ENCODE measurements at regions not wholly inside any gene's neighbourhood (a gene's known extent, or its start where the extent isn't known, plus 50 kb on each side); places are given as distances from the start of the nearest gene placed in this dataset.

GRCh38 chr4:31052519-31052918, 332.4 kb downstream of the PCDH7 start:
- H3K9me3 ChIP-seq (ENCODE audit: control insufficient read depth, low read length), result no peaks in the 10 kb centered on the region
- no peaks in the 10 kb centered on the region for H3K36me3 ChIP-seq (ENCODE audit: control insufficient read depth, insufficient read depth, low read length)
- no peak overlapping the region for H3K27ac ChIP-seq (ENCODE audit: low read depth, low read length, severe bottlenecking)
- no peak overlapping the region for H3K4me3 ChIP-seq (ENCODE audit: extremely low read depth, insufficient read depth, low read length, poor library complexity, severe bottlenecking)
- no peaks in the 10 kb centered on the region for H3K4me1 ChIP-seq (ENCODE audit: control insufficient read depth, insufficient read depth, low read length, poor library complexity, severe bottlenecking)
- WGBS, 2 experiments (ENCODE audit: insufficient coverage in 2 of 2), result no CpG with 5 or more reads among the region's 1 CpG

DNA sequence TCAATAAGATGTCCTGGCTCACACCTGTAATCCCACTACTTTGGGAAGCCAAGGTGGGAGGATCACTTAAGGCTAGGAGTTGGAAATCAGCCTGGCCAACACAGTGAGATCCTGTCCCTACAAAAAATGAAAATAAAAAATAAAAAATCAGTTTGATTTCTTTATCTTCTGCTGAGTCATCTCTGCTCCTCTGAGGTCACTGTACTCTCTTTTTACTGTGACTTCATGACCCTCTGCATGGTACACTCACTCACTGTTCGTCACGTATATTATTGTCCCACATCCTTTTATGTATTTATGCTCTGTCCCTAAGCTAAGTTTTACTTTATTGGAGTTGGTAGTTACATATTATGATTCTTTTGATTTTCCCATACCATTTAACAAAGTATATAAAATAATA, 333.3 kb downstream of the PCDH7 start:
- no CpG with 5 or more reads among the region's 2 CpGs for WGBS, 2 experiments (ENCODE audit: insufficient coverage in 2 of 2)
- no peaks in the 10 kb centered on the region for H3K9me3 ChIP-seq (ENCODE audit: control insufficient read depth, low read length)
- H3K4me3 ChIP-seq (ENCODE audit: extremely low read depth, insufficient read depth, low read length, poor library complexity, severe bottlenecking), result no peak overlapping the region
- H3K27ac ChIP-seq (ENCODE audit: low read depth, low read length, severe bottlenecking), result no peak overlapping the region
- no peaks in the 10 kb centered on the region for H3K36me3 ChIP-seq (ENCODE audit: control insufficient read depth, insufficient read depth, low read length)
- H3K4me1 ChIP-seq (ENCODE audit: control insufficient read depth, insufficient read depth, low read length, poor library complexity, severe bottlenecking), result no peaks in the 10 kb centered on the region

DNA sequence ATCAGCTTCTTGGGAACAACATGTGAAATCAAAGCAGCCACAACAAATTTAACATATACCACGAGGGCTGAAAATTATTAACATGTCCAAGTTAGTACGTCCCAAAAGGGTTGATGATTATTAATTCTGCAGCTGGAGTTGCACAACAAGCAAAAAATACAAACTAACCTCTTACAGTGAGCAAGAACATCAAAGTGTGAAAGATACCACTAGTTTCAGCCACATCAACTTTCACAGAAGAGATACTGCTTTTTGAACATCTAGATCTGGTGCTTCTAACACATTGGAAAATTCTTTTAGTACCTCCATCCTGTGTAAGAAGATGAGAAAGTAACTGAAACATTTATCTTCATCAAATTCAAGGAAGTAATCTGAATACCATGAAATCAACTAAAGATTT, 334.1 kb downstream of the PCDH7 start:
- no peak overlapping the region for H3K27ac ChIP-seq (ENCODE audit: low read depth, low read length, severe bottlenecking)
- 83 to 100% methylated on average over 1 of the region's 2 CpGs for WGBS, 2 experiments (ENCODE audit: insufficient coverage in 2 of 2)
- no peak overlapping the region for H3K4me3 ChIP-seq (ENCODE audit: extremely low read depth, insufficient read depth, low read length, poor library complexity, severe bottlenecking)
- H3K4me1 ChIP-seq (ENCODE audit: control insufficient read depth, insufficient read depth, low read length, poor library complexity, severe bottlenecking), result no peaks in the 10 kb centered on the region
- no peaks in the 10 kb centered on the region for H3K36me3 ChIP-seq (ENCODE audit: control insufficient read depth, insufficient read depth, low read length)
- no peaks in the 10 kb centered on the region for H3K9me3 ChIP-seq (ENCODE audit: control insufficient read depth, low read length)

DNA sequence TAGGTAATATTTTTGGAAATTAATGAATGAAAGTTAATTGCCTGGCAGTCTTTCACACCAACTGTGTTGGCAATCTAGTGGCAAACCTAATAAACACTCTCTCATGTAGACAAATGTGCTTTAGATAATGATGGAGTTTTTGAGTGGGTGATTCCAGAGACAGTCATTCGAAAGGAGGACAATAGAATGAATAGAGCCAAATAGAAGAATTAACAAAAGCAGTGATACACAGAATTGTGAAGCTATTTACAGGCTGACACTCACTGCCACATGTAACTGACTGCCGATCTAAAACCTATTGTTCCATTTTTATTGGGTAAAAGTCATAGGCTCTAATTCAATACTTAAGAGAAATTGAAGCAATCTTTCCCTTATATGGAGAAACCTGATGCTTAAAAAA, 338.5 kb downstream of the PCDH7 start:
- Histone ChIP-seq H3K4me1 (ENCODE audit: control insufficient read depth, insufficient read depth, low read length, poor library complexity, severe bottlenecking) (no peaks in the 10 kb centered on the region), H3K27ac (ENCODE audit: low read depth, low read length, severe bottlenecking) (no peak overlapping the region), H3K9me3 (ENCODE audit: control insufficient read depth, low read length) (no peaks in the 10 kb centered on the region), H3K36me3 (ENCODE audit: control insufficient read depth, insufficient read depth, low read length) (no peaks in the 10 kb centered on the region), H3K4me3 (ENCODE audit: extremely low read depth, insufficient read depth, low read length, poor library complexity, severe bottlenecking) (no peak overlapping the region)
- WGBS, 2 experiments (ENCODE audit: insufficient coverage in 2 of 2), result no CpG with 5 or more reads among the region's 2 CpGs

GRCh38 chr4:31059753-31060522, 339.8 kb downstream of the PCDH7 start:
- Histone ChIP-seq H3K9me3 (ENCODE audit: control insufficient read depth, low read length) (no peaks in the 10 kb centered on the region), H3K4me3 (ENCODE audit: extremely low read depth, insufficient read depth, low read length, poor library complexity, severe bottlenecking) (no peak overlapping the region), H3K4me1 (ENCODE audit: control insufficient read depth, insufficient read depth, low read length, poor library complexity, severe bottlenecking) (no peaks in the 10 kb centered on the region), H3K27ac (ENCODE audit: low read depth, low read length, severe bottlenecking) (no peak overlapping the region), H3K36me3 (ENCODE audit: control insufficient read depth, insufficient read depth, low read length) (no peaks in the 10 kb centered on the region)
- no CpG with 5 or more reads among the region's 2 CpGs for WGBS, 2 experiments (ENCODE audit: insufficient coverage in 2 of 2)

DNA sequence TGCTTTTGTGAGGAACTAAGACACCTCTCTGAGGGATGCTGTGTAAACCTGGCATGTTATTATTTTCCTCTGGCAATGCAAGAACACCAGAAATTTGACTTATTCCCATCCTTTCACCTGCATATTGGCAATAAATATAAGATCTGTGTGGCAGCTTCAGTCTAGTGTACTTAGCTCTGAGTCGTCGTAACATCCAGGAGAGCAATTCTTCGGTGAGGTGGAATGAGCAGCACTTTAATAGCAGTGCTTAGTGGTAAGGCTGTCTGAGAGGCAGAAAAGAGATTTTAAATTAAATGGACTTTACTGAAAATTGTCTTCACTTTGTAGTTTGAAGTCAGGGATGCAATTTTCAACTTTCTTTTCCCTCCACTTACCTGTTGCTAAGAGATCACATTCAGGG, 344.9 kb downstream of the PCDH7 start:
- H3K4me1 ChIP-seq (ENCODE audit: control insufficient read depth, insufficient read depth, low read length, poor library complexity, severe bottlenecking), result no peaks in the 10 kb centered on the region
- H3K27ac ChIP-seq (ENCODE audit: low read depth, low read length, severe bottlenecking), result no peak overlapping the region
- no peak overlapping the region for H3K4me3 ChIP-seq (ENCODE audit: extremely low read depth, insufficient read depth, low read length, poor library complexity, severe bottlenecking)
- no peaks in the 10 kb centered on the region for H3K9me3 ChIP-seq (ENCODE audit: control insufficient read depth, low read length)
- H3K36me3 ChIP-seq (ENCODE audit: control insufficient read depth, insufficient read depth, low read length), result no peaks in the 10 kb centered on the region
- 94 to 100% methylated on average over 3 of the region's 3 CpGs for WGBS, 2 experiments (ENCODE audit: insufficient coverage in 2 of 2)

DNA sequence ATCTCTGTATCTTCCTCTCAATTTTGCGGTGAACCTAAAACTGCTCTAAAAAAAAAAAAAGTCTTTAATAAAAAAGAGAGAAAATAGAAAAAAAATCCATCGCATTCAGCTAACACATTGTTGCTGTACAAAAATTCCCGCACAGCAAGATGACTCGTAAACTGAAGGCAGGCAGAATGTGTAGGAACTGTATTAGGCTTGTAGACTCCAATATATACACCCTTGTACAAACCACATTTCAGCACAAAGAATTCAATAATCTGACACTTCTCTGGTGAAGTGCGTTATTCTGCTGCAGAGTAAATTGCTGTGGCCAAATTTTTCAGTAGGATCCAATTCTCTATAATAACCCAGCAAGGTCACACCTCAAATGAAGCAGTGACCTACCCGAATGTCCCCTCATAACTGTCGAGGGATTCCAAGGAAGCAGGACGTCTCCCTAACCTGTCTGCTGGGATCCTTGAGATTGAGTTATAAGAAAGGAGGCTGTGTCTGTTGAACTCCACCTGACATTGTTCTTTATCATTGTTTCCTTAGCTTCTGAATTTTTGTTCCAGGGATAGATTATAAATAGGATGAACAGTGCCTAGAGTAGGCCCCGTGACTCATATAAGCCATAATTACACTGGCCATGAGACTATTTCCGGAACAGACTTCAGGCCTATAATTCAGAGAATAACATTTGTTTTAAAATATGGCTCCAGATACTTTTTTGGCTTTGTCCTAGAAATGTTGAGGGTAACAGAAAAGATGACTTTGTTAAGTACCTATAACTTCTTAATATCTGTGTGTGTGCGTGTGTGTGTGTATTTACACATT, 348.3 kb downstream of the PCDH7 start:
- H3K36me3 ChIP-seq (ENCODE audit: control insufficient read depth, insufficient read depth, low read length), result no peaks in the 10 kb centered on the region
- H3K4me1 ChIP-seq (ENCODE audit: control insufficient read depth, insufficient read depth, low read length, poor library complexity, severe bottlenecking), result no peaks in the 10 kb centered on the region
- no peak overlapping the region for H3K27ac ChIP-seq (ENCODE audit: low read depth, low read length, severe bottlenecking)
- no peaks in the 10 kb centered on the region for H3K9me3 ChIP-seq (ENCODE audit: control insufficient read depth, low read length)
- WGBS, 2 experiments (ENCODE audit: insufficient coverage in 2 of 2), result 100% methylated on average over 1 to 3 of the region's 11 CpGs
- no peak overlapping the region for H3K4me3 ChIP-seq (ENCODE audit: extremely low read depth, insufficient read depth, low read length, poor library complexity, severe bottlenecking)

DNA sequence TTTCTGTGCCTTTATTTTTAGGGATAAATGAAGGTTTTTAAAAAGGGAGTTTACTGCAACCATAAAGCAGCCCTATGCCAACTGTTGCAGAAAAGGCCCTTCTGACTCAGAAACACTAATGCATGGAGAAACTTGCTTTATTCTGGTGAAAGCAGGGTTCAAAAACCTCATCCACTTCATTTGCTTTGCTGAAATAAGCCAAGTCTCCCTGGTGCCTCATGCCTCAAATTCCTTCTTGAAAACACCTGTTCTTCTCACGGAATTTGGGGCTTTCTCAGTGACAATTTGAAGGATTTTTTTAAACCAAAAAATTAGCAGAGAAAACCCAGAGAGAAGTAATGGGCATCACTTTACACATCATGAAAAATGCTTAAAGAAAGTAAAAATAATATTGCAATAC, 349.0 kb downstream of the PCDH7 start:
- no peak overlapping the region for H3K4me3 ChIP-seq (ENCODE audit: extremely low read depth, insufficient read depth, low read length, poor library complexity, severe bottlenecking)
- H3K9me3 ChIP-seq (ENCODE audit: control insufficient read depth, low read length), result no peaks in the 10 kb centered on the region
- no peaks in the 10 kb centered on the region for H3K4me1 ChIP-seq (ENCODE audit: control insufficient read depth, insufficient read depth, low read length, poor library complexity, severe bottlenecking)
- H3K27ac ChIP-seq (ENCODE audit: low read depth, low read length, severe bottlenecking), result no peak overlapping the region
- H3K36me3 ChIP-seq (ENCODE audit: control insufficient read depth, insufficient read depth, low read length), result no peaks in the 10 kb centered on the region
- WGBS, 2 experiments (ENCODE audit: insufficient coverage in 2 of 2), result no CpG with 5 or more reads among the region's 1 CpG

GRCh38 chr4:31071508-31072486, 351.6 kb downstream of the PCDH7 start:
- H3K27ac ChIP-seq (ENCODE audit: low read depth, low read length, severe bottlenecking), result no peak overlapping the region
- H3K36me3 ChIP-seq (ENCODE audit: control insufficient read depth, insufficient read depth, low read length), result no peaks in the 10 kb centered on the region
- no peaks in the 10 kb centered on the region for H3K4me1 ChIP-seq (ENCODE audit: control insufficient read depth, insufficient read depth, low read length, poor library complexity, severe bottlenecking)
- WGBS, 2 experiments (ENCODE audit: insufficient coverage in 2 of 2), result no CpG with 5 or more reads among the region's 3 CpGs
- no peaks in the 10 kb centered on the region for H3K9me3 ChIP-seq (ENCODE audit: control insufficient read depth, low read length)
- no peak overlapping the region for H3K4me3 ChIP-seq (ENCODE audit: extremely low read depth, insufficient read depth, low read length, poor library complexity, severe bottlenecking)

- no peak overlapping the region for H3K27ac ChIP-seq (ENCODE audit: low read depth, low read length, severe bottlenecking)
- no peaks in the 10 kb centered on the region for H3K36me3 ChIP-seq (ENCODE audit: control insufficient read depth, insufficient read depth, low read length)
- H3K4me3 ChIP-seq (ENCODE audit: extremely low read depth, insufficient read depth, low read length, poor library complexity, severe bottlenecking), result no peak overlapping the region
- no peaks in the 10 kb centered on the region for H3K4me1 ChIP-seq (ENCODE audit: control insufficient read depth, insufficient read depth, low read length, poor library complexity, severe bottlenecking)
- WGBS, 2 experiments (ENCODE audit: insufficient coverage in 2 of 2), result no CpG with 5 or more reads among the region's 1 CpG
- no peaks in the 10 kb centered on the region for H3K9me3 ChIP-seq (ENCODE audit: control insufficient read depth, low read length)
Measured at GRCh38 chr4:31075969-31076368, 355.8 kb downstream of the PCDH7 start.

Data from mesodermal cell (in vitro differentiated cells).